Activated CD4-positive, alpha-beta T cell treated with anti-CD3 and anti-CD28 coated beads, Interleukin-2, amount 10 ng/mL, durations not matched to agents 7 days and 5 days (primary cell): ENCODE measurements at regions not wholly inside any gene's neighbourhood (a gene's known extent, or its start where the extent isn't known, plus 50 kb on each side); places are given as distances from the start of the nearest gene placed in this dataset.
"Not testable (repeated sequence)": the region's sequence is repeated elsewhere in the genome, so short reads cannot be mapped to it uniquely, and the experiment has no call there.

ENCODE experiments used
- CTCF ChIA-PET: fragments of 350-600 bp; sonication (Branson Sonifier 250); formaldehyde crosslinking; loops from one replicate; lab custom pipeline; 2021; ENCODE audit warnings: antibody characterized with exemption; lab: Charles Lee
- POLR2A ChIA-PET: fragments of 350-600 bp; sonication (Branson Sonifier 250); formaldehyde crosslinking; loops from one replicate; lab custom pipeline; 2021; ENCODE audit warnings: antibody characterized with exemption; lab: Charles Lee
- DNase-seq: peaks from one replicate; pipeline ENCODE4 v3.0.0-alpha.2; 2020
- H3K27ac Mint-ChIP-seq: one replicate; pipeline ENCODE4 v1.8.0; 2021; ENCODE audit warnings: mild to moderate bottlenecking, moderate library complexity, mixed read lengths
- H3K27me3 Mint-ChIP-seq: one replicate; pipeline ENCODE4 v1.8.0; 2021; ENCODE audit warnings: mixed read lengths
- H3K36me3 Mint-ChIP-seq: one replicate; pipeline ENCODE4 v1.8.0; 2021; ENCODE audit warnings: low read depth, mixed read lengths
- H3K4me1 Mint-ChIP-seq: one replicate; pipeline ENCODE4 v1.8.0; 2021; ENCODE audit warnings: mixed read lengths
- H3K4me3 Mint-ChIP-seq: one replicate; pipeline ENCODE4 v1.8.0; 2021; ENCODE audit warnings: mild to moderate bottlenecking, moderate library complexity, mixed read lengths
- H3K9me3 Mint-ChIP-seq: one replicate; pipeline ENCODE4 v1.8.0; 2021; ENCODE audit warnings: mixed read lengths

GRCh38 chr11:134858783-134859480, 446.9 kb upstream of the B3GAT1 start:
- CTCF ChIA-PET, result no interaction called here
- Mint-ChIP-seq H3K27ac (no peak overlapping the region), H3K27me3 (peaks cover 2% of the 10 kb centered on the region), H3K9me3 (no peaks in the 10 kb centered on the region), H3K36me3 (no peaks in the 10 kb centered on the region), H3K4me3 (no peak overlapping the region), H3K4me1 (no peaks in the 10 kb centered on the region)
- POLR2A ChIA-PET, result no interaction called here
- DNase-seq, result no peak

DNA sequence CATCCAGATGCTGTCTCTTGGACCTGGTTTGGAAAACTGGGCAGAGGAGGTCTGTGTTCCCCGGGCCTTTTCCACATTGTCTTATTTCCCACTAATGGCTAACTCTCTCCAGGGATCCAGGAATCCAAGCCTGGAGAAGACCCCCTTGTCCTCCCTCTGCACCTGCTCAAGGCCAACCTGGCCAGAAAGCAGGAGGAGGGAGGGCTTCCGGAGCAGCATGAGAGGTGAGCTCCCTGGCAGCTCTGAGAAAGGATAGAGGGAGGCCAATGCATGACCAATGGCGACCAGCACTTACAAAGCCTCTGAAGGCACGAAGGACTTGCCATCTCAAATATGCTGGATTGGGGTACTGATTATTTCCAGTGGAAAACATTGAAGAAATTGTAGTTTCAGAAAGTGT, 445.0 kb upstream of the B3GAT1 start:
- Mint-ChIP-seq H3K27ac (no peak overlapping the region), H3K27me3 (peaks cover 2% of the 10 kb centered on the region), H3K36me3 (no peaks in the 10 kb centered on the region), H3K4me3 (no peak overlapping the region), H3K4me1 (no peaks in the 10 kb centered on the region), H3K9me3 (no peaks in the 10 kb centered on the region)
- POLR2A ChIA-PET, result no interaction called here
- DNase-seq, result no peak
- CTCF ChIA-PET, result no interaction called here

GRCh38 chr11:134856056-134856971, 444.3 kb upstream of the B3GAT1 start:
- ChIA-PET POLR2A (no interaction called here), CTCF (no interaction called here)
- H3K36me3 Mint-ChIP-seq, result no peaks in the 10 kb centered on the region
- DNase-seq, result no peak
- H3K27ac Mint-ChIP-seq, result no peak overlapping the region
- peaks cover 2% of the 10 kb centered on the region for H3K27me3 Mint-ChIP-seq
- H3K4me3 Mint-ChIP-seq, result no peak overlapping the region
- no peaks in the 10 kb centered on the region for H3K9me3 Mint-ChIP-seq
- H3K4me1 Mint-ChIP-seq, result no peaks in the 10 kb centered on the region

DNA sequence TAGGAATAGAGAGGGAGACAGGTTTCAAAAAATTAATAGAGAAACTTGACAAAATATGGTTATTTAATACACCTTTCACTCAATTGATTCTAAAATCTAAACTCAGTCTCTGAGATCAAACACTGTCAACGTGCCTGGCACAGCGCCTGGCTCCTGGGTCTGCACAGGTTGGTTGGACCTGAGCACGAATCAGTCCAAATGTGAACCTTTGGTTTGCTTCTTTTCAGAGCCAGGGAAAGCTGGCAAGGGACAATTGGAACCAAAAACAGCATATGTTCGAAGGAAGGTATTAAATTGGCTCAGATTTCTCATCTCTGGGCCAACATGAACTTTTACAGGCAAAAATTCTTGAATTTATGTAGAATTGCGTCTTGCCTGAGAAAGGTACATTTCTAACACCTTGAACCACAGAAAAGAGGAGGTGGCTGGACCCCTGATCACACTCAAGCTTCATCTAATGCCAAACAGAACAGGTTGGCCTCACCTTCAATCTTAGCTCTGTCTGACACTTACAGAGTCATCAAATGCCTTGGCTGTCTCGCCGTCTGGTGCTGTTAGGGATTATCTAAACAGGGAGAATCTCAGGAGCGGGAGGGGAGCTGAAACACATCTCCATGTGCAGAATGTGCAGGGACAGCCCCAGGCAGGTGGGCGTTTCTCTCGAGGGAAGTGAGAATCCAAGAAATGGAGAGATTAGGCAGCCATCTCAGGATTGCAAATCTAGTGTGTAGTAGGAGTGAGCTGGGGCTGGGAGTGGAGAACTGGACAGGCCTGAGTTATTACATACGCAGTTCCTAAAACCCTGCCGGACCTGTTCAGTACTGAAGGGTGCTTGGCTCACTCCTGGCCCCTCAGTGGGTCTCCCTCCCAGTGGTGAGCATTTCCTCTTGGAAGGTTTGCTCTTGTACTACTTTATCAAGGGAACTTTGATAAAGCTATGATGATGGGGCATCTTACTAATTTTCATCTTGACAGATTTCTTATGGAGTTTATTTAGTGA, 442.2 kb upstream of the B3GAT1 start:
- CTCF ChIA-PET, result no interaction called here
- Mint-ChIP-seq H3K27me3 (peaks cover 4% of the 10 kb centered on the region), H3K36me3 (no peaks in the 10 kb centered on the region), H3K4me3 (no peak overlapping the region), H3K4me1 (no peaks in the 10 kb centered on the region), H3K9me3 (no peaks in the 10 kb centered on the region), H3K27ac (no peak overlapping the region)
- POLR2A ChIA-PET, result no interaction called here
- DNase-seq, result no peak

GRCh38 chr11:134851503-134852224, 439.6 kb upstream of the B3GAT1 start:
- POLR2A ChIA-PET, H3K36me3 Mint-ChIP-seq, H3K4me3 Mint-ChIP-seq, H3K27ac Mint-ChIP-seq, H3K27me3 Mint-ChIP-seq, DNase-seq, H3K9me3 Mint-ChIP-seq, CTCF ChIA-PET, H3K4me1 Mint-ChIP-seq: not testable (repeated sequence)

DNA sequence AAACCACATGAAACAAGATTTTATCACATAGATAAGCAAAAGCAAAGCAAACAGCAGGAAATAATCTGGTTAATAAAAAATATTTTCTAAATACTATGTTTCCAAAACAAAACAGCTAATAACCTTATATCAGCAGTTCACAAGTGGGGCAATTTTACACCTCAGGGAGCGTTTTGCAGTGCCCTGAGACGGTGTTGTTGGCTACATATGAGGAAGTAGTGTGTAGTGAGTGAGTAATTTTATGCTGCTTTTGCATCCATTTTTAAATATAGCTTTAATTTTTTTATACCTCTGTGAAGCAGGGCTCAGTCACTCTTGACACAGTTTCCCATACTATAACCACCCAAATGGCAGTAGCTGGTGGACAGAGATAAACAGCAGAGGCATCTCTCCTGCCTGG, 438.5 kb upstream of the B3GAT1 start:
- Mint-ChIP-seq H3K4me3 (no peak overlapping the region), H3K27ac (no peak overlapping the region), H3K27me3 (peaks cover 4% of the 10 kb centered on the region), H3K4me1 (no peaks in the 10 kb centered on the region), H3K9me3 (no peaks in the 10 kb centered on the region), H3K36me3 (no peaks in the 10 kb centered on the region)
- DNase-seq, result no peak
- ChIA-PET CTCF (interaction anchor here (1.3 kb wide), 1 partner anchor 18 kb away, joined by 3 read pairs; no protein-coding TSS in a partner anchor), POLR2A (no interaction called here)

GRCh38 chr11:134849833-134850232, 437.8 kb upstream of the B3GAT1 start:
- no peak for DNase-seq
- CTCF ChIA-PET, result interaction anchor here (1.3 kb wide), 1 partner anchor 19 kb away, joined by 3 read pairs; no protein-coding TSS in a partner anchor
- H3K27ac Mint-ChIP-seq, result no peak overlapping the region

GRCh38 chr11:134847083-134847715, 435.2 kb upstream of the B3GAT1 start:
- ChIA-PET POLR2A (no interaction called here), CTCF (no interaction called here)
- Mint-ChIP-seq H3K36me3 (no peaks in the 10 kb centered on the region), H3K27ac (no peak overlapping the region), H3K4me3 (no peak overlapping the region), H3K4me1 (no peaks in the 10 kb centered on the region), H3K9me3 (no peaks in the 10 kb centered on the region), H3K27me3 (peaks cover 2% of the 10 kb centered on the region)
- DNase-seq, result no peak

More at GRCh38 chr11:134849833-134850232, 437.8 kb upstream of the B3GAT1 start:
- POLR2A ChIA-PET, result no interaction called here
- H3K4me1 Mint-ChIP-seq, result no peaks in the 10 kb centered on the region
- H3K27me3 Mint-ChIP-seq, result peaks cover 4% of the 10 kb centered on the region
- H3K9me3 Mint-ChIP-seq, result no peaks in the 10 kb centered on the region
- H3K36me3 Mint-ChIP-seq, result no peaks in the 10 kb centered on the region
- H3K4me3 Mint-ChIP-seq, result no peak overlapping the region

DNA sequence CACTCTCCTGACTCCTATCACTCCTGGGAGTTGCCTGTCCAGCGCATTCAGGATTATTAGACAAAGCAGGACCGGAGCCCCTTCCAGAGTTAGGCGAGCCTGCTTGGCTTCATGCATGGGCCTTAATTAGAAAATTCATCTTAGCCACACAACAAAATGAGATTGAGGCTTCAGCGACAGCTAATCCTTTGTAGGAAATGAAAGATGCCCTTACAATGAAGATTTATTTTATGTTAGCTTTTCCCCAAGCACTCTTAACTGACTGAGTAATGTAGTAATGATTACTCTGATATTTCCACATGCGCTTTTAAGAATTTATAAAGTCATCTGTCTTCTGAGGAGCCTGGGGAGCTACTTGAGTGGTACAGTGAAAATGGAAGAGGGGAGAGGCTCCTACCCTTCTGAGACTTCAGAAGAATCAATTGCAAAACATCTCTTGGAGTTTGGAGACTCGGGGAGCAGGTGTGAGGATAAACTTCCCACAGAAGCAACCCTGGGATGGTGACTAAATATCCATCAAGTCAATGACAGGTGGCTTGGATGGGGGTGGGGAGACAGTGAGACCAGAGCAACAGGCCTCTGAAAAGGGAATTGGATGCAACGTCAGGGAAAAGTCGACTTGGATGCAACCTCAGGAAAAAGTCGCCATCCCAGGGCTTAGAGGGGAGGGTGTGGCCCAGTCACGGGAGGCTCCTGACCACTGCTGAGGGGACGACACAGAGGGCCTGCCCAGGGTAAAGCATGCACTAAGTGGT, 434.5 kb upstream of the B3GAT1 start:
- POLR2A ChIA-PET, result no interaction called here
- peaks cover 2% of the 10 kb centered on the region for H3K27me3 Mint-ChIP-seq
- H3K9me3 Mint-ChIP-seq, result no peaks in the 10 kb centered on the region
- H3K4me3 Mint-ChIP-seq, result no peak overlapping the region
- CTCF ChIA-PET, result no interaction called here
- H3K4me1 Mint-ChIP-seq, result no peaks in the 10 kb centered on the region
- DNase-seq, result no peak
- no peak overlapping the region for H3K27ac Mint-ChIP-seq
- no peaks in the 10 kb centered on the region for H3K36me3 Mint-ChIP-seq

DNA sequence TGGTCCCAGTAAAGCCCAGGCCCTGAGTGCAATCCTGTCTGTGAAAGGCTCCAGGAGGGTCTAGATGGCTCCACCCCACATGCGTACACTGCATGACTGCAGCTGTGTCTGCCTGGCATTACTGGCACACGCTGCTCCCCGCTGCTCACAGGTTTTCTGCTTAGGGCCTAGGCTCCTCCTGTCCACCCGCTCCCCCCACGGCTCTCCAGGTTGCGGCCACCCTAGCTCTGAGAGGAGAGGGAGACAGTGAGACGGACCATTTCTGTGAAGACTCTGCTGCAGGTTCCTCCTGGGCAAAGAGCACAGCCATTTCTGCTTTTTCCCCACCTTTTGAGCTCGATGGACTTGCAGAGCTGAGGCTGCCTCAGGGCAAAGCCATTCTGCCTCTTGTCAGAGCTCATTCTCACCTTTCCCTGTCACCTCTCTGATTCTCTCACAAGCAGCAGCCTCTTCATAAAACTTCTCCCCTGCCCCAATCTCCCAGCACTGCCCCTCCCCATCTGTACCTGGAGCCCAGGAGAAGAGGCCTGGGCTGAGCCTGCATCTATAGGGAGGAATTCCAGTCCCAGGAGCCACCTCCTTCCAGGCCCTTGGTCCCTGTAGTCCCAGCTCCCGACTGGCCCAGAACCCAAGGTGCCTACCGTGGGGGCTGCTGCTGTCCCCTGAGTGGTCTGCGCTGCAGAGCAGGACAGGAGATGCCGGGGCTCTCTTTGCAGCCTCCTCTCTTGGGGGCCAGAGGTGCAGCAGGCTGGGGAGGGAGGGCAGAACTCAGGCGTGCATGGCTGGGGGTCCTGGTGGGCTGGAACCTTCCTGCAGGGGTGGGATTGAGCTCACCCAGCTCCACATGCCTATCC, 433.7 kb upstream of the B3GAT1 start:
- POLR2A ChIA-PET, result no interaction called here
- H3K4me1 Mint-ChIP-seq, result no peaks in the 10 kb centered on the region
- H3K9me3 Mint-ChIP-seq, result no peaks in the 10 kb centered on the region
- CTCF ChIA-PET, result no interaction called here
- no peak for DNase-seq
- H3K27ac Mint-ChIP-seq, result no peak overlapping the region
- peaks cover 2% of the 10 kb centered on the region for H3K27me3 Mint-ChIP-seq
- no peaks in the 10 kb centered on the region for H3K36me3 Mint-ChIP-seq
- no peak overlapping the region for H3K4me3 Mint-ChIP-seq

GRCh38 chr11:134844838-134845237, 432.8 kb upstream of the B3GAT1 start:
- ChIA-PET POLR2A (no interaction called here), CTCF (no interaction called here)
- no peak for DNase-seq
- Mint-ChIP-seq H3K27ac (no peak overlapping the region), H3K4me1 (no peaks in the 10 kb centered on the region), H3K36me3 (no peaks in the 10 kb centered on the region), H3K27me3 (no peaks in the 10 kb centered on the region), H3K4me3 (no peak overlapping the region), H3K9me3 (no peaks in the 10 kb centered on the region)
